ENCODE measurements at regions not wholly inside any gene's neighbourhood (a gene's known extent, or its start where the extent isn't known, plus 50 kb on each side); places are given as distances from the start of the nearest gene placed in this dataset.
"Not testable (repeated sequence)": the region's sequence is repeated elsewhere in the genome, so short reads cannot be mapped to it uniquely, and the experiment has no call there.

DNA sequence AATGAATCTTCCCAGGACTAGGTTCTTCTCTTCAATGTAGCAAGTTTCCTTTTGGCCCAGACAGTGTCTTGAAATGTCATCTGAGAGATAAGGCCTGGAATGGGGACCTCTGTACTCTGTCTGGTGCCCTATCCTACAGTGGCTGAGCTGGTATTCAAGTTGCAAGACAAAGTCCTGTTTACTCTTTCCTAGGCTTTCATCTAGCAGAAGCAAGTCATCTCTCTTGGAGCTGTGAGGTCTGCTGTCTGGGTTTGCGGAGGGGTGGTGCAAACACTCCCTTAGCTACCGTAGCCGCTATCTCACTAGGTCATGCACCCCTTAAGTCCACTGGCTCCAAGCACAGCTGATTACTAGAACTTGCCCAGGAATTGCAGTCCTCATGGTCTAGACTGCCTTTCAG is 149.7 kb upstream of the SLC16A7 start:
- H3K9me3 ChIP-seq (ENCODE audit: control extremely low read depth in 1 of 5, control insufficient read depth in 4 of 5, insufficient read depth in 2 of 5, low read depth in 1 of 5, low read length in 4 of 5) = peaks cover 0 to 13% (median 4%) of the 10 kb centered on the region in 5 experiments
- H3K27me3 ChIP-seq (replicated peaks in 2 of 5; ENCODE audit: control insufficient read depth in 4 of 5, insufficient read depth in 5 of 5, low read length in 4 of 5) = no peaks in the 10 kb centered on the region
- ChIA-PET POLR2A (no interaction called here), CTCF (interaction anchor here (1.5 to 2.5 kb wide), 3 partner anchors 10 to 361 kb away, joined by 3 to 11 read pairs (median 5); no protein-coding TSS in a partner anchor)
- no peak for DNase-seq
- 80% methylated on average over 3 of the region's 3 CpGs for WGBS (ENCODE audit: insufficient coverage)
- no peaks in the 10 kb centered on the region for H3K36me3 ChIP-seq (ENCODE audit: control insufficient read depth in 4 of 4, insufficient read depth in 4 of 4, low read length in 3 of 4)
- peaks cover 0 to 2% (median 0%) of the 10 kb centered on the region in 4 experiments for H3K4me1 ChIP-seq (ENCODE audit: control extremely low read depth in 1 of 4, control insufficient read depth in 4 of 4, insufficient read depth in 4 of 4, low read length in 3 of 4)
- H3K4me3 ChIP-seq (ENCODE audit: control insufficient read depth in 1 of 7, extremely low read depth in 1 of 7, insufficient read depth in 4 of 7, low read depth in 2 of 7, low read length in 6 of 7) = no peak overlapping the region
- H3K27ac ChIP-seq (ENCODE audit: insufficient read depth in 1 of 2, low read depth in 1 of 2, low read length in 2 of 2, poor library complexity in 1 of 2, severe bottlenecking in 2 of 2) = no peak overlapping the region

- 100% methylated on average over 1 of the region's 1 CpG for WGBS (ENCODE audit: insufficient coverage)
- no peak overlapping the region for H3K4me3 ChIP-seq (ENCODE audit: control insufficient read depth in 1 of 7, extremely low read depth in 1 of 7, insufficient read depth in 4 of 7, low read depth in 2 of 7, low read length in 6 of 7)
- H3K9me3 ChIP-seq (ENCODE audit: control extremely low read depth in 1 of 5, control insufficient read depth in 4 of 5, insufficient read depth in 2 of 5, low read depth in 1 of 5, low read length in 4 of 5) = peaks cover 0 to 23% (median 4%) of the 10 kb centered on the region in 5 experiments
- peak; percentile 34 to 56 (median 55) for DNase-seq
- CTCF ChIA-PET = interaction anchor here (1.5 to 2.5 kb wide), 3 partner anchors 9 to 363 kb away, joined by 3 to 11 read pairs (median 5); no protein-coding TSS in a partner anchor
- H3K27ac ChIP-seq (ENCODE audit: insufficient read depth in 1 of 2, low read depth in 1 of 2, low read length in 2 of 2, poor library complexity in 1 of 2, severe bottlenecking in 2 of 2) = no peak overlapping the region
- H3K4me1 ChIP-seq (ENCODE audit: control extremely low read depth in 1 of 4, control insufficient read depth in 4 of 4, insufficient read depth in 4 of 4, low read length in 3 of 4) = peaks cover 0 to 2% (median 0%) of the 10 kb centered on the region in 4 experiments
- no peaks in the 10 kb centered on the region for H3K36me3 ChIP-seq (ENCODE audit: control insufficient read depth in 4 of 4, insufficient read depth in 4 of 4, low read length in 3 of 4)
- H3K27me3 ChIP-seq (replicated peaks in 2 of 5; ENCODE audit: control insufficient read depth in 4 of 5, insufficient read depth in 5 of 5, low read length in 4 of 5) = no peaks in the 10 kb centered on the region
- POLR2A ChIA-PET = no interaction called here
Observed at GRCh38 chr12:59444932-59445331, 150.9 kb upstream of the SLC16A7 start.

- DNase-seq = peak in 2 of 3 donors; percentile 21 to 39
- H3K4me1 ChIP-seq (ENCODE audit: control extremely low read depth in 1 of 4, control insufficient read depth in 4 of 4, insufficient read depth in 4 of 4, low read length in 3 of 4) = peaks cover 0 to 4% (median 0%) of the 10 kb centered on the region in 4 experiments
- no peaks in the 10 kb centered on the region for H3K9me3 ChIP-seq (ENCODE audit: control extremely low read depth in 1 of 5, control insufficient read depth in 4 of 5, insufficient read depth in 2 of 5, low read depth in 1 of 5, low read length in 4 of 5)
- ChIA-PET CTCF (interaction anchor here (0.8 kb wide), 1 partner anchor 404 kb away, joined by 3 read pairs; no protein-coding TSS in a partner anchor), POLR2A (no interaction called here)
- H3K4me3 ChIP-seq (ENCODE audit: control insufficient read depth in 1 of 7, extremely low read depth in 1 of 7, insufficient read depth in 4 of 7, low read depth in 2 of 7, low read length in 6 of 7) = no peak overlapping the region
- no peak overlapping the region for H3K27ac ChIP-seq (ENCODE audit: insufficient read depth in 1 of 2, low read depth in 1 of 2, low read length in 2 of 2, poor library complexity in 1 of 2, severe bottlenecking in 2 of 2)
- no CpG with 5 or more reads among the region's 1 CpG for WGBS (ENCODE audit: insufficient coverage)
- no peaks in the 10 kb centered on the region for H3K27me3 ChIP-seq (replicated peaks in 2 of 5; ENCODE audit: control insufficient read depth in 4 of 5, insufficient read depth in 5 of 5, low read length in 4 of 5)
- H3K36me3 ChIP-seq (ENCODE audit: control insufficient read depth in 4 of 4, insufficient read depth in 4 of 4, low read length in 3 of 4) = no peaks in the 10 kb centered on the region
Observed at GRCh38 chr12:59432057-59432456, 163.8 kb upstream of the SLC16A7 start.

DNA sequence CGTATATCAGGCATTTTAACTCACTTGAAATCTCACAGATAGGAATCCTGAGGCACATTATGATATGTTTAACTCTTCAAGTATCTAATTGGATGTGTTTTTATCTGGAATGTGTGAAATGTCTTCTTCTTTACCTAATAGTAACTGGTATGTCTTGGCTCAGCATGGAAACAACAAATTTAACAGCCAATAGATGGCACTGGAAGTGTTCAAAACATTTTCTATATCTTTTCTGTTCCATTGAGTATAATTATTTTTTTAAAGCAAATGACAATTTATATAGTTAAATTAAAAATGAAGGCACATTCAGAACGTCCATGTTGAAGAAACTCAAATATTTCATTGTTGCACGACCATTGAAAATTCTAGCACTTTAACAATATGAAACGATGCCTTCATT is 164.6 kb upstream of the SLC16A7 start:
- no peaks in the 10 kb centered on the region for H3K9me3 ChIP-seq (ENCODE audit: control extremely low read depth in 1 of 5, control insufficient read depth in 4 of 5, insufficient read depth in 2 of 5, low read depth in 1 of 5, low read length in 4 of 5)
- H3K27me3 ChIP-seq (replicated peaks in 2 of 5; ENCODE audit: control insufficient read depth in 4 of 5, insufficient read depth in 5 of 5, low read length in 4 of 5) = no peaks in the 10 kb centered on the region
- ChIA-PET POLR2A (no interaction called here), CTCF (no interaction called here)
- peaks cover 0 to 4% (median 0%) of the 10 kb centered on the region in 4 experiments for H3K4me1 ChIP-seq (ENCODE audit: control extremely low read depth in 1 of 4, control insufficient read depth in 4 of 4, insufficient read depth in 4 of 4, low read length in 3 of 4)
- no CpG with 5 or more reads among the region's 4 CpGs for WGBS (ENCODE audit: insufficient coverage)
- no peak overlapping the region for H3K27ac ChIP-seq (ENCODE audit: insufficient read depth in 1 of 2, low read depth in 1 of 2, low read length in 2 of 2, poor library complexity in 1 of 2, severe bottlenecking in 2 of 2)
- no peaks in the 10 kb centered on the region for H3K36me3 ChIP-seq (ENCODE audit: control insufficient read depth in 4 of 4, insufficient read depth in 4 of 4, low read length in 3 of 4)
- H3K4me3 ChIP-seq (ENCODE audit: control insufficient read depth in 1 of 7, extremely low read depth in 1 of 7, insufficient read depth in 4 of 7, low read depth in 2 of 7, low read length in 6 of 7) = no peak overlapping the region
- DNase-seq = peak; percentile 15 to 37 (median 36)

DNA sequence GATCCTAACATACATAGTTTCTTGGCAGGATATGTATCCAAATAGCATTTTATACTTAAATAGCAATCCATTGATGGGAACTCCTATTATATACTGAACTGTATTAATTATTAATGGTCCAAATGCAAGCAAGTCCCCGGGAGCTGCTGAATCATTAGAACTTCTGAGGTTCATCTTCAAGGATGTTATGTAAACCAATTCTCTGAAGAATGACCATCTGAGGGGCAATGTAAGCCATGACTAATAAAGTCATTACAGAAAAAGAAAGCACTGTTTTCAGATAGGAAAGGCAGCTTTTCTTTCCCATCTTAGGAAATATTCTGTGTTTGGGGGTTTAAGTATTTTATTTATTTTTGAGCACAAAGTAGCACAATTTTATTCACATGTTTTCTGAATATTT is 166.1 kb upstream of the SLC16A7 start:
- Histone ChIP-seq H3K9me3 (ENCODE audit: control extremely low read depth in 1 of 5, control insufficient read depth in 4 of 5, insufficient read depth in 2 of 5, low read depth in 1 of 5, low read length in 4 of 5) (no peaks in the 10 kb centered on the region), H3K36me3 (ENCODE audit: control insufficient read depth in 4 of 4, insufficient read depth in 4 of 4, low read length in 3 of 4) (no peaks in the 10 kb centered on the region), H3K27me3 (replicated peaks in 2 of 5; ENCODE audit: control insufficient read depth in 4 of 5, insufficient read depth in 5 of 5, low read length in 4 of 5) (no peaks in the 10 kb centered on the region), H3K27ac (ENCODE audit: insufficient read depth in 1 of 2, low read depth in 1 of 2, low read length in 2 of 2, poor library complexity in 1 of 2, severe bottlenecking in 2 of 2) (no peak overlapping the region), H3K4me1 (ENCODE audit: control extremely low read depth in 1 of 4, control insufficient read depth in 4 of 4, insufficient read depth in 4 of 4, low read length in 3 of 4) (peaks cover 0 to 4% (median 0%) of the 10 kb centered on the region in 4 experiments), H3K4me3 (ENCODE audit: control insufficient read depth in 1 of 7, extremely low read depth in 1 of 7, insufficient read depth in 4 of 7, low read depth in 2 of 7, low read length in 6 of 7) (no peak overlapping the region)
- DNase-seq = no peak
- WGBS (ENCODE audit: insufficient coverage) = 86% methylated on average over 1 of the region's 1 CpG
- CTCF ChIA-PET = interaction anchor here (0.6 kb wide), 1 partner anchor 727 kb away, joined by 3 read pairs; no protein-coding TSS in a partner anchor
- POLR2A ChIA-PET = no interaction called here

GRCh38 chr12:59425798-59426197 is 170.0 kb upstream of the SLC16A7 start:
- CTCF ChIA-PET = no interaction called here
- POLR2A ChIA-PET = no interaction called here
- DNase-seq = no peak

DNA sequence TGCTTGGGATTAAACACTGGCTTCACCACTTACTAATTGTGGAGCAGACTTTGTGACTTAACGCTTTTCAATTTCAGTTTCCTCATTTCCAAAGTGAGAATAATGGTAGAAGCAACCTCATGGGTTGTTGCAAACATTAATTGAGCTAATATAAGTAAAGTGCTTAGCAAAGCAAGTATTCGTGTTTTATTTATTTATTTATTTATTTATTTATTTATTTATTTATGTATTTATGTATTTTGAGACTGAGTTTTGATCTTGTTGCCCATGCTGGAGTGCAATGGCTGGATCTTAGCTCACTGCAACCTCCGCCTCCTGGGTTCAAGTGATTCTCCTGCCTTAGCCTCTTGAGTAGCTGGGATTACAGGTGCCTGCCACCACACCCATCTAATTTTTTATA is 171.2 kb upstream of the SLC16A7 start:
- H3K4me1 ChIP-seq (ENCODE audit: control extremely low read depth in 1 of 4, control insufficient read depth in 4 of 4, insufficient read depth in 4 of 4, low read length in 3 of 4); H3K9me3 ChIP-seq (ENCODE audit: control extremely low read depth in 1 of 5, control insufficient read depth in 4 of 5, insufficient read depth in 2 of 5, low read depth in 1 of 5, low read length in 4 of 5); H3K36me3 ChIP-seq (ENCODE audit: control insufficient read depth in 4 of 4, insufficient read depth in 4 of 4, low read length in 3 of 4); H3K27me3 ChIP-seq (replicated peaks in 2 of 5; ENCODE audit: control insufficient read depth in 4 of 5, insufficient read depth in 5 of 5, low read length in 4 of 5); H3K4me3 ChIP-seq (ENCODE audit: control insufficient read depth in 1 of 7, extremely low read depth in 1 of 7, insufficient read depth in 4 of 7, low read depth in 2 of 7, low read length in 6 of 7); H3K27ac ChIP-seq (ENCODE audit: insufficient read depth in 1 of 2, low read depth in 1 of 2, low read length in 2 of 2, poor library complexity in 1 of 2, severe bottlenecking in 2 of 2); POLR2A ChIA-PET; DNase-seq: not testable (repeated sequence)
- WGBS (ENCODE audit: insufficient coverage) = 80% methylated on average over 1 of the region's 3 CpGs
- CTCF ChIA-PET = interaction anchor here (0.7 kb wide), 1 partner anchor 23 kb away, joined by 3 read pairs; no protein-coding TSS in a partner anchor

More at GRCh38 chr12:59425798-59426197, 170.0 kb upstream of the SLC16A7 start:
- H3K36me3 ChIP-seq (ENCODE audit: control insufficient read depth in 4 of 4, insufficient read depth in 4 of 4, low read length in 3 of 4) = no peaks in the 10 kb centered on the region
- no peaks in the 10 kb centered on the region for H3K4me1 ChIP-seq (ENCODE audit: control extremely low read depth in 1 of 4, control insufficient read depth in 4 of 4, insufficient read depth in 4 of 4, low read length in 3 of 4)
- H3K27ac ChIP-seq (ENCODE audit: insufficient read depth in 1 of 2, low read depth in 1 of 2, low read length in 2 of 2, poor library complexity in 1 of 2, severe bottlenecking in 2 of 2) = no peak overlapping the region
- no peaks in the 10 kb centered on the region for H3K9me3 ChIP-seq (ENCODE audit: control extremely low read depth in 1 of 5, control insufficient read depth in 4 of 5, insufficient read depth in 2 of 5, low read depth in 1 of 5, low read length in 4 of 5)
- no peak overlapping the region for H3K4me3 ChIP-seq (ENCODE audit: control insufficient read depth in 1 of 7, extremely low read depth in 1 of 7, insufficient read depth in 4 of 7, low read depth in 2 of 7, low read length in 6 of 7)
- 100% methylated on average over 1 of the region's 3 CpGs for WGBS (ENCODE audit: insufficient coverage)
- no peaks in the 10 kb centered on the region for H3K27me3 ChIP-seq (replicated peaks in 2 of 5; ENCODE audit: control insufficient read depth in 4 of 5, insufficient read depth in 5 of 5, low read length in 4 of 5)
